Calu3 (cell line): ENCODE measurements at regions not wholly inside any gene's neighbourhood (a gene's known extent, or its start where the extent isn't known, plus 50 kb on each side); places are given as distances from the start of the nearest gene placed in this dataset.

Experiments used
- BruUV-seq: library from RNA; stranded (reverse); fragments of 400-500 nt; replicated peaks from 2 replicates; lab custom pipeline; 2021; lab: Mats Ljungman, UMichigan
- CTCF ChIA-PET: fragments of 300-600 bp; sonication (Branson Sonifier 250); formaldehyde crosslinking; loops from one replicate; lab custom pipeline; 2022; ENCODE audit warnings: antibody characterized with exemption; lab: Charles Lee
- DNase-seq: peaks from one replicate; pipeline ENCODE4 v3.0.0; 2022
- H3K27ac Mint-ChIP-seq: one replicate; pipeline ENCODE4 v1.8.0; 2022; ENCODE audit warnings: mixed read lengths; ENCODE audit not compliant: unreplicated experiment
- H3K27me3 Mint-ChIP-seq: one replicate; pipeline ENCODE4 v1.8.0; 2022; ENCODE audit warnings: mixed read lengths; ENCODE audit not compliant: unreplicated experiment
- H3K36me3 Mint-ChIP-seq: one replicate; pipeline ENCODE4 v1.8.0; 2022; ENCODE audit warnings: mild to moderate bottlenecking, moderate library complexity, mixed read lengths; ENCODE audit not compliant: insufficient read depth, unreplicated experiment
- H3K4me1 Mint-ChIP-seq: one replicate; pipeline ENCODE4 v1.8.0; 2022; ENCODE audit warnings: mild to moderate bottlenecking, low read depth, mixed read lengths; ENCODE audit not compliant: unreplicated experiment
- H3K4me3 Mint-ChIP-seq: one replicate; pipeline ENCODE4 v1.8.0; 2022; ENCODE audit warnings: mild to moderate bottlenecking, low read depth, moderate library complexity, mixed read lengths; ENCODE audit not compliant: unreplicated experiment
- H3K9me3 Mint-ChIP-seq: one replicate; pipeline ENCODE4 v1.8.0; 2022; ENCODE audit warnings: low read depth, mixed read lengths; ENCODE audit not compliant: unreplicated experiment
- CTCF ChIP-seq: fragments of 200-600 bp; IDR thresholded peaks from one replicate; pipeline ENCODE4 v1.8.0; 2022; ENCODE audit warnings: antibody characterized with exemption; ENCODE audit not compliant: unreplicated experiment
- intact Hi-C: fragments of 100-400 bp; cut with micrococcal nuclease; formaldehyde crosslinking; loops from one replicate; pipeline ENCODE4 v1.10.0; 2022; ENCODE audit not compliant: unreplicated experiment

- no peak for DNase-seq
- BruUV-seq = no TSS peak
- H3K36me3 Mint-ChIP-seq = no peaks in the 10 kb centered on the region
- no peak for TF ChIP-seq CTCF
- H3K4me3 Mint-ChIP-seq = no peak overlapping the region
- peaks cover 8% of the 10 kb centered on the region for H3K27me3 Mint-ChIP-seq
- no peak overlapping the region for H3K27ac Mint-ChIP-seq
- no peaks in the 10 kb centered on the region for H3K4me1 Mint-ChIP-seq
- CTCF ChIA-PET = no interaction called here
- H3K9me3 Mint-ChIP-seq = no peaks in the 10 kb centered on the region
- intact Hi-C loops = no loop called here
Measured at GRCh38 chr2:84212611-84213314, 246.3 kb downstream of the SUCLG1 start.

GRCh38 chr2:84209941-84210340 is 249.1 kb downstream of the SUCLG1 start:
- DNase-seq = no peak
- Mint-ChIP-seq H3K27me3 (peaks cover 21% of the 10 kb centered on the region), H3K27ac (no peak overlapping the region)

GRCh38 chr2:84204995-84205394 is 254.1 kb downstream of the SUCLG1 start:
- BruUV-seq = no TSS peak
- intact Hi-C loops = no loop called here
- Mint-ChIP-seq H3K27me3 (peaks cover 15% of the 10 kb centered on the region), H3K4me1 (no peaks in the 10 kb centered on the region), H3K9me3 (peaks cover 2% of the 10 kb centered on the region), H3K4me3 (no peak overlapping the region), H3K27ac (no peak overlapping the region), H3K36me3 (no peaks in the 10 kb centered on the region)
- TF ChIP-seq CTCF = no peak
- DNase-seq = no peak
- CTCF ChIA-PET = interaction anchor here (0.7 kb wide), 1 partner anchor 1016 kb away, joined by 3 read pairs; no protein-coding TSS in a partner anchor

More at GRCh38 chr2:84209941-84210340, 249.1 kb downstream of the SUCLG1 start:
- Mint-ChIP-seq H3K4me3 (no peak overlapping the region), H3K9me3 (no peaks in the 10 kb centered on the region), H3K4me1 (no peaks in the 10 kb centered on the region), H3K36me3 (no peaks in the 10 kb centered on the region)
- intact Hi-C loops = no loop called here
- BruUV-seq = no TSS peak
- no peak for TF ChIP-seq CTCF
- CTCF ChIA-PET = no interaction called here

GRCh38 chr2:84202166-84202565 is 256.9 kb downstream of the SUCLG1 start:
- no peak for DNase-seq
- TF ChIP-seq CTCF = no peak
- peaks cover 5% of the 10 kb centered on the region for H3K9me3 Mint-ChIP-seq
- CTCF ChIA-PET = no interaction called here
- H3K36me3 Mint-ChIP-seq = no peaks in the 10 kb centered on the region
- BruUV-seq = no TSS peak
- intact Hi-C loops = no loop called here
- no peaks in the 10 kb centered on the region for H3K4me1 Mint-ChIP-seq
- H3K4me3 Mint-ChIP-seq = no peak overlapping the region
- H3K27ac Mint-ChIP-seq = no peak overlapping the region
- H3K27me3 Mint-ChIP-seq = peaks cover 15% of the 10 kb centered on the region
